GM10248 (cell line): ENCODE measurements at regions not wholly inside any gene's neighbourhood (a gene's known extent, or its start where the extent isn't known, plus 50 kb on each side); places are given as distances from the start of the nearest gene placed in this dataset.

Experiments used
- CTCF ChIA-PET: fragments of 300-600 bp; sonication (Branson Sonifier 250); formaldehyde crosslinking; extraction: SDS; loops from one replicate; lab custom pipeline; 2021; ENCODE audit warnings: antibody characterized with exemption; lab: Yijun Ruan, JAX
- POLR2A ChIA-PET: fragments of 350-650 bp; sonication (Branson Sonifier 250); formaldehyde crosslinking; extraction: SDS; loops from one replicate; lab custom pipeline; 2020; ENCODE audit warnings: antibody characterized with exemption; lab: Yijun Ruan, JAX
- DNase-seq: peaks from one replicate; pipeline ENCODE4 v3.0.0; 2012; ENCODE audit errors: extremely low spot score
- CTCF ChIP-seq: IDR thresholded peaks from 2 replicates; pipeline ENCODE4 v1.5.1; 2012; ENCODE audit warnings: mild to moderate bottlenecking, low read depth; ENCODE audit errors: extremely low read depth, missing control alignments, control extremely low read depth

GRCh38 chr5:174324680-174325079 is 279.2 kb downstream of the NSG2 start:
- POLR2A ChIA-PET = no interaction called here
- DNase-seq = no peak
- CTCF ChIA-PET = interaction anchor here (0.9 to 4.8 kb wide), 6 partner anchors 8 to 280 kb away, joined by 3 to 42 read pairs (median 4); partner anchors contain the start of gene NSG2
- no peak for TF ChIP-seq CTCF

GRCh38 chr5:174325431-174325830 is 279.9 kb downstream of the NSG2 start:
- DNase-seq = no peak
- ChIA-PET POLR2A (no interaction called here), CTCF (interaction anchor here (0.9 to 4.8 kb wide), 3 partner anchors 9 to 14 kb away, joined by 3 to 42 read pairs (median 3); no protein-coding TSS in a partner anchor)
- TF ChIP-seq CTCF = no peak

- no peak for DNase-seq
- ChIA-PET POLR2A (no interaction called here), CTCF (interaction anchor here (1.4 to 4.8 kb wide), 3 partner anchors 7 to 14 kb away, joined by 6 to 42 read pairs (median 7); no protein-coding TSS in a partner anchor)
- TF ChIP-seq CTCF = no peak
Observed at GRCh38 chr5:174325961-174326360, 280.5 kb downstream of the NSG2 start.

- TF ChIP-seq CTCF = no peak
- CTCF ChIA-PET = interaction anchor here (1.0 to 4.8 kb wide), 4 partner anchors 8 to 23 kb away, joined by 3 to 42 read pairs (median 6); no protein-coding TSS in a partner anchor
- POLR2A ChIA-PET = no interaction called here
- no peak for DNase-seq
Observed at GRCh38 chr5:174326372-174326771, 280.9 kb downstream of the NSG2 start.

- TF ChIP-seq CTCF = peak; percentile 73
- POLR2A ChIA-PET = no interaction called here
- CTCF ChIA-PET = interaction anchor here (0.6 to 4.8 kb wide), 9 partner anchors 8 to 467 kb away, joined by 3 to 42 read pairs (median 3); no protein-coding TSS in a partner anchor
- peak; percentile 77 for DNase-seq
Observed at GRCh38 chr5:174327317-174327864, 281.9 kb downstream of the NSG2 start.

GRCh38 chr5:174327896-174328295 is 282.4 kb downstream of the NSG2 start:
- no peak for DNase-seq
- ChIA-PET CTCF (interaction anchor here (1.0 to 1.6 kb wide), 5 partner anchors 8 to 466 kb away, joined by 3 to 7 read pairs (median 4); no protein-coding TSS in a partner anchor), POLR2A (no interaction called here)
- no peak for TF ChIP-seq CTCF
